Fibroblast of skin of right quadriceps (primary cell): ENCODE measurements at regions not wholly inside any gene's neighbourhood (a gene's known extent, or its start where the extent isn't known, plus 50 kb on each side); places are given as distances from the start of the nearest gene placed in this dataset.

Experiments
- DNase-seq: peaks from one replicate; pipeline ENCODE4 v3.0.0-alpha.2; 2013

DNA sequence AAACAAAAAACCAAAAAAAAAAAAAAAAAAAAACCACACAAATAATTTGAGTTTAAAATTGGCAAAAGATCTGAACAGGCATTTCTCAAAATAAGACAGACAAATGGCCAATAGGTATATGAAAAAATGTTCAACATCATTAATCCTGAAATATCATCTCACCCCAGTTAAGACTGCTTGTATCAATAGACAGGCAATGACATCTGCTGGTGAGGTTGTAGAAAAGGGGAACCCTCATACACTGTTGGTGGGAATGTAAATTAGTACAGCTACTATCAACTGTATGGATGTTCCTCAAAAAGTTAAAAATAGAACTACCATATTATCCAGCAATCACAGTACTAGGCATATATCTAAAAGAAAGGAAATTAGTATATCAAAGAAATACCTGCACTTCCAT, 523.1 kb downstream of the XIRP2 start:
- no peak for DNase-seq

DNA sequence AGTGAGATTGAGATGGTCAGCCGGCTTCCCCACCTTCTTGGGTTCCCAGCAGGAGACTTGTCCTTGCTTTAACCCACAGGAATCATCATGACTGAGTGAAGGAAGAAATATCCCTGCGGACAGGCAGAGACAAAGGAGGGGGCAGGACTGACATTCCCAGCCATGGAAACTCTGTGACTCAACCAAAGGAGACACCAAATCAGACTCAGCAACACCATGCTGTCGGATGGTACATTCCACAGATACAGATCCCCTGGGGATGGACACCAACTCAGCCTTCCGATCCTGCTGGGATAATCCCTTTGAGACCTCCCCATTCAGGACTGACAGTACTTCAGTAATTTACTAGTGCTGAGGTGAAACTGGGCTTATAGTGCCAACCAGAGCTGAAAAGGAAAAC, 518.3 kb downstream of the XIRP2 start:
- peak; percentile 75 for DNase-seq

DNA sequence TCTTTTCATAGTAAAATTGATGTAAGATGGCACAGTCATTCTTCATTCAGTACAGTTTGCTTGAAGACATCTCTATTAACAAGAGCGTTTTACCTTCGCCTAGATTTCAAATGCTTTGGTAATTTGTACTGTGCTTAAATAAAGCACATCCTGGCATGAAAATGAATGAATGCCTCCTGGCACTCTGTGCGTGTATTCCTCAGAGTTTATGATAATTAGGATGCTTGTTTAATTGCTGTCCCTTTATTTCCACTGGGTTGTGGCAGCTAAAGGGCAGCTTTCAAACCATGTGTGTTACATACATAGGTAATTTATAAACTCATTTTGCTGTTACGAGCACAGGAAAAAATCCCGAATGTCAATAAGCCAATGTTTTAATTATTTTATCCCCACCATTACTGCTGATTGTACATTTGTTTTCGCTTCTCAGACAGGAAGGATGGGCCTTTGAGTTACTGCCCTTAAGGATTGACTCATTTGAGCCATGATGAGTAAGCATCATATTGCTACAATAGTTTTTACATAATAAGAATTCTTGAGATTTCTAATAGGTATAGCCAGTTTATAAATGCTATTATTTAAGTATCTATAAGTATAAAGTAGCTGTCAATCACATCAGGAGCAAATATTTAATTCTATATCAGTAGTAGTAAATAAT, 516.5 kb downstream of the XIRP2 start:
- DNase-seq, result peak; percentile 29

DNA sequence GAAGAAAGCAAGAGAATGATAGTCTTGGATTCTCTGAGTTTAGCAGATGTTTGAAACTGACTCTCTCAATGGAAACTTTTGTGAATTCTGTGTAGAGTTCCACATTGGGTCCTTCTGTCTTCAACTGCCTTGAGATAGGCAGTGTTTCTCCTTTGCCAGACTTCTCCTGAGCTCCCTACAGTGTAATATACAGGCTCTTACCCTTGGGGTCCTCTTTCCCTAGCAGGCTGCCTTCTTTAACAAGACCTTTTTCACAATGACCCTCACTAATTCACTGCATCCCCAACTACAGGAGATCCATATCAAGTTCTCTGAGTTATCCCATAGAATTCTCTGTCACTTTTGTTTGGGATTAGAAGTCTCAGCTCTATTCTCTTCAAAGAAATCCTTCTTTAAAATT, 513.0 kb downstream of the XIRP2 start:
- DNase-seq, result no peak

DNA sequence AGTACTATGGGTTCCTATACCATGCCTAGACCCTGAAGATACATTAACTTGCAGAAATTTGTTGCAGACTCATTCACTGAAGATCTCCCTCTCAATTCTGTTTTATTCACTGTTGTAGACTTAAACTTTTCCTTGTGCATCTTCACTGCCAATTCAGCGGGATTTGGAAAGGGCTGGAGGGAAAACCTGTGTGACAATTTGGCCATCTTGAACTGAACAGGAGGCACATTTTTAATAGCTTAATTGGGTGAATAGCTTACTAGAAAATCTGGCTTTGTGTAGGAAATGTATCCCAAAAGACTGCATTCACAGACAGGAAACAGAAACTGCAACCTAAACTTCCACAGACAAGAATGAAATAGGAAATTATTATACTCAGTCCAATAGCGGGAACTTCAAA, 512.3 kb downstream of the XIRP2 start:
- no peak for DNase-seq

DNA sequence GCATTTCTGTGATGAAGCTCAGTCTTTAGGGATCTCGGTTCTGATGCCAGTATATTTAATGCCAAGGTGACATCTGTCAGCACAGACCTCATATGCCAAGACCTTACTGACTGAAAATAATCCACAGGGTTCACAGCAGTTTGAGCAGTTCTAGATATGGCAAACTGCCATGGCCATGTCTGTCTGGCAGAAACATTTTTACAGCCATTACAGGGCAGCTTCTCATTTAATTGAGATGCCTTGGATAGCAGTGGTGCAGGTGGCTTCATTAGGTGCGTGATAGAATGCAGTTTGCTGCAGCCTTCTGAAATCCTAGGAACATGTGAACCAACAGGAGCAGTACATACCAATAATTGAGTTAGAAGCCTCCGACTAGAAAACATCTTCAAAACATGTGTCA, 510.6 kb downstream of the XIRP2 start:
- DNase-seq, result no peak

DNA sequence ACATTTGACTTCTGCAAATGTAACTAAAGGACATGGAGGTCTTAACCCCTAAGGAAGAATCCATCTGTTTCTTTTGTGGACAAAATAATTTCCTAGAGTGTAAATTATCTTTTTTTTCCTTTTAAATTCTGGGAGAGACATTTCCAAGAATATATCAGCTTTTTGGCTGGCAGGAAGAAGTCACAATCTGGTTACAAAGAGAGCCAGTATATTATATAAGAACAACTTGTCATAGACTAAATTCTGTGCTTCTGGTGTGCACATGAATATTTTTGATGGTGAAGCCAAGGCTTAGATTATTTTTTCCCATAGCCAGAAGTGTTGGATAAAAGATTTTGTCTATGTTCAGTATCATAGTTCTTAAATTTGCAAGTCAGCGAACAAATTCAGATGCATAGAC, 500.6 kb downstream of the XIRP2 start:
- no peak for DNase-seq

DNA sequence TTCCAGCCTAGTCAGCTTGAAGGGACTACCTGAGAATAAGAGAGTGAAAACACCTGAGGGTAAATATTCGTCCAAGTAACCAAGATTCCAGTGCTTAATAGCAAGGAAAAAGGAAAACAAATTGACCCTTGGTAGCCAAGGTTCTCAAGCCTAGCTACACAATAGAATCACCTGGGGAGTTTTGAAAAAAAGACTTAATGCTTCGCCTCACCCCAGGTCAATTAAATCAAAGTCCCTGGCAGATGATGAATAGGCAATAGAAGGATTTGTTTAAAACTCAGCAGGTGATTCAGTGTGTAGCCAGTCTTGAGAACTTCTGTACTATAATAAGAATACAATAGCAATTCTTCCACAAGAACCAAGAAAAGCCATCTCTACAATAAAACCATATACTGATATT, 500.2 kb downstream of the XIRP2 start:
- no peak for DNase-seq

DNA sequence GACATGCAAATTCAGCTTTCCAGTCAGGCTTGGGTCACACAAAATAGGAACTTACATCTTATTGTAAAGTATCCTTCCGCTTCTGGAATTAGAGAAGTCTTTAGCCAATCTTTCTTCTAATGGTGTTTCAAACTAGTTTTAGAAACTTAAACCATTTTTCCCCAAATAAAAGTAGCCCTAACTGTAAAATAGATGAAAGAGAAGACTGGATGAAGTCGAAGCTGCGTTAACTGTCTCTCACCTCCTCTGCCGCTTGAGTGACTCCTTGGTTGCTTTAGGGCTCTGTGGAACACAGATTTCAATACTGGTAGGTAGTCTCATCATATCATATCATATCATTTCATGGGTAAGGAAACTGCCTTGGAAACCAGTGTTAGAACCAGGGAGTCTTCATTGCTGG, 498.4 kb downstream of the XIRP2 start:
- DNase-seq, result no peak

DNA sequence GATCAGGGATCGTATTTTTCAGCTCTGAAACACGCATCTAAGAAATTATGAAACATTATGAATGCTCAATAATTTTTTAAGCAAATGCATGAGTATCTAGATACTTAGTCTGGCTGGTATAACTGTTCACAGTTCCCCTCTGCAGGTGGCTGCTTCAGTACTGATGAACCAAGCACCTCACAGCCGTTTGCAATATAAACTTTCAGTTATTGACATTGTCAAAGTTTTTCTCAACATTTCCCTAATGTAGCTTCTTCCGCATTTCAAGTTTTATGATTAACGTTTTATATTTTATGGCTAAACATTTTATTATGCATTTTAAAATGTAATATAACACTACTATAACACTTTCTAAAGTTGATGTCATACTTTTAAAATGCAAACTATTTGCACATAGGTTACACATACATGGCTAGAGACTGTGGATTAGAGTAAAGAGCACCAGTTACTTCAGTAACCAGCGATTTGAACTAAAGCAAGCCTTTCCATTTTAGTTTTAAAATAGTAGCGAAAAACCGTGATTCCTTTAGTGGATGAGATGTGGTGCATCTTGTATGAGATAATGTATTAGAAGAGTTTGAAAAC, 495.4 kb downstream of the XIRP2 start:
- DNase-seq, result no peak

DNA sequence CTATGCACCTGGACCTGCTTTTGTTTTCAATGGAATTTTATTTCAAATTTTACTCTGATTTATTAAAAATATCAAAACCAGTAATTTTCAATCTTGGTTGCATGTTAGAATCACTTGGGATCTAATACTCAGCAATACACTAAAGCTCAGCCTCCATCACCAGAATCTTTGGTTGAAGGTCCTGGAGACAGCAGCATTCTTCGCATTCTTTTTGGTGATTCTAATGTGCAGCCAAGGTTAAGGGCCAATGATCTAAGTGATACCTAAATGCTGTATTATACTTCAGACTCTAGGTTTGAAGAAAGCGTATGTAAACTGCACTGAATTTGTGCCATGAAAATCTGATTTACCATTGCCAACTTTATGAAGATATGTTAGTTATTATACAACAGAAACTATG, 493.1 kb downstream of the XIRP2 start:
- DNase-seq, result no peak

DNA sequence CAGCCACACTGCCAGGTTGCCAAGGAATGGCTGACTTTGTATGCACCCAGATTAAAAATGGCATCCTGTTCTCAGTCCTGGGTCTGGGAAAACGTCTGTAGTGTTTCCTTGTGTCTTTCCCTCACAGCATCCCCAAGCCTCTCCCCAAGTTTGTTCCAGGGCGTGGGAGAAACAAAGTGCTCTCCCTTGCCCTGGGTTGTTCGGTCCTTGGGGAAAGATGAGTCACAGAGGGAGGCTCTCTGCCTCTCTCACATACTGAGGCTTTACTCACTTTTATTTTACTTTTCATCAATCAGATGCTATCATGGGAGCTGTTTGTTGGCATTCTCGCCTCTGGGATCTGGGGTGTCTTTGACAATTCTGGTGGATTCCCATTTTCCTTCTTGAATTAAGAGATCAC, 492.3 kb downstream of the XIRP2 start:
- no peak for DNase-seq

DNA sequence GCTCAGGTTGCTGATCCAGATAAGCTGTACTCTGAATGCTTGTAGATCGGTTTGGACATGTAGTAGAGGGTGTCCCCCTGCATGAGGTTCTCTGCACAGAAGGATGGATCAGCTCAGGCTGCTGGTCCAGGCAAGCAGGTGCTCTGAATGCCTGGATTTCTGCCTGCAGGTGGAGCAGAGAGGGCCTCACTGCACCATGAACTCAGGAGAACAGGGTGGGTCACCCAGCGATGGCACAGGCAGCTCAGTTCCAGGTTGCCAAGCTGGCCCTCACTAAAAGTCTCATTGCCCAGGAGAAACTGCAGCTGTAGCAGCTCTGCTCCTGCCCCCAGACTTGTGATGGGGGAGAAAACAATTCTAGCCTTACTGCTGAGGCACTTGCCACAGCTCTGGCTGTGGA, 491.8 kb downstream of the XIRP2 start:
- DNase-seq, result no peak

DNA sequence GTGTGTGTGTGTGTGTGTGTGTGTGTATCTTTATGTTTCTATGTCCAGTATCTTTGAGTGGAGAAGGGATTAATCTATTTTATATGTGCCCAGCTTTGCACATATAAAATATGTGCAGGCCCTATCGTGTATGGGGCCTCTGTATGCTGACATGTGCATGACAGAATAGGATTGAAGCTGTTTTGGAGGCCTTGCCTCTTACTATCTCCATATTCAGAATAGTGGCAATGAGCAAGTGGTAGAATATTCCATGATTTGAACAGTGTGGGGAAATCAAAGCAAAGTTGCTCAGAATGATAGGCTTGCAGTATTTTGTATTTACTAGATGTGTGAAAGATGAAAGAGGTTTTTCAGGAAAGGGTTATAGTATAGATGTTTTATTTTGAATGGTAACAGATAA, 480.8 kb downstream of the XIRP2 start:
- no peak for DNase-seq

DNA sequence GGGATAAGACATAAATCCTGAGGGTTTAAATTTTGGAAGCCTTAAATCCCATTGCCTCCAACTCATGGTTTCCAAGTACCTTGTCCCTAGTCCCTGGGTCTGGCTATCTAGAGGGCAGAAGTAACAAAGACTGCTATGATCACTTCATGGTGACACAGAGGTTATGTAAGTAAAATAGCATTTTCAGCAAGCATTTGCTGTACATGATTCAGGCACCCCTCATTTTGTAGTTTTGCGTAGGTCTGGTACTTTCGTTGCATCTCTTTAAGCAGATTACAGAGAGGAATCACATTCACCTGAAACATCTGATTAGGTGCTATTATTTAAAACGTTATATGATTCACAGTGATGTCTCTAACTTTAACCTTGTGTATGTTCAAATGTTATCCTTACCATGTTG, 480.1 kb downstream of the XIRP2 start:
- no peak for DNase-seq

DNA sequence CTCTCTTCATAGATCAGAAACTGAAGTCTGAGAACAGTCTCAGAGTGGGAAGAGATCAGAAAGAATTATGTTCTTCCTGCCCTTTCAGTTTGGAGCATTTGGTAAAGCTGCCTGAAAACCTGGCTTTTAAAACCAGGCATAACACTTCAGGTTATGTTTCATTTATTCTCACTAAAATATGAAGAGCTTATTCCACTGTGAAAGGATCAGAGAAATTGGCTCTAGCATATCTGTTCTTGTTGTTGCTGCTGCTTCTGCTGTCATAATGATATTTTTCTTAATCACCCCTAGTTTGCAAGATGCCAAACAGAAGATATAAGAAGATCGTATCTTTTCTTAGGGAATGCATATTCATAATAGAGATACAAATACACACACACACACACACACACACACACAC, 476.9 kb downstream of the XIRP2 start:
- DNase-seq, result no peak

DNA sequence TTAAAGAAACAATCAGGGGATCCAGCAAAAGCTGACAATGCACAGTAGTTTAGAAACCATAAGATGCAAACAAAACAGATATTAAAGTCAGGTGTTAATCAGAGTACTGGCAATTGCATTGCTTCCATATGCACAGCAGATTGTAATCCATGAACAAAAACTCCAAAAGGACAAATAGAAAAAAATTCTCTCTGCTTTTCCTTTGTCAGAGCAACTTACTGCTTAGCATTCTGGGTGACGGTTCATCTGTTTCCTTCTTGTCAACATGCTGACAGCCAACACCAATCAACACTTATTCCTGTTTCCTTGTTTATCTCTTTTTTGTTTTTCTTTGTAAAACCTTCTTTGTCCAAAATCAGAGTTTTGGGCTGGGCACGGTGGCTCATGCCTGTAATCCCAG, 473.1 kb downstream of the XIRP2 start:
- no peak for DNase-seq

DNA sequence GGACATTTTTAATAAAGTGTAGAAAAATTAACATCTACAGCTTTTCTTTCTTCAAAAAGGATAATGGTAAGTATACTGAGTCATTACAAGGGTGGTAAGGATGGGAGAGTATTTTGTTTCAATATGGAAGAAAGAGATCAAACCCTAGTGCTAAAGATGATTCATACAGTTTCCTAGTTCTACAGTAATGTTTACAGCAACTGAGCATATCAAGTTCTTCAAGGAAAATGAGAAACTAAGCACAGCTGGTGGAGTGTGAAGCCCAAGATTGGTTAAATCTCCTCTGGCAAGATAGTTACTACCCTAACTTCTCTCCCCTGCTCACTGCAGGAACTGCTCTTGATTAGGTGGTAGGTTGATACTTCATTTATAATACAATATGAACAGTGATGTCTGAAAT, 467.5 kb downstream of the XIRP2 start:
- no peak for DNase-seq

DNA sequence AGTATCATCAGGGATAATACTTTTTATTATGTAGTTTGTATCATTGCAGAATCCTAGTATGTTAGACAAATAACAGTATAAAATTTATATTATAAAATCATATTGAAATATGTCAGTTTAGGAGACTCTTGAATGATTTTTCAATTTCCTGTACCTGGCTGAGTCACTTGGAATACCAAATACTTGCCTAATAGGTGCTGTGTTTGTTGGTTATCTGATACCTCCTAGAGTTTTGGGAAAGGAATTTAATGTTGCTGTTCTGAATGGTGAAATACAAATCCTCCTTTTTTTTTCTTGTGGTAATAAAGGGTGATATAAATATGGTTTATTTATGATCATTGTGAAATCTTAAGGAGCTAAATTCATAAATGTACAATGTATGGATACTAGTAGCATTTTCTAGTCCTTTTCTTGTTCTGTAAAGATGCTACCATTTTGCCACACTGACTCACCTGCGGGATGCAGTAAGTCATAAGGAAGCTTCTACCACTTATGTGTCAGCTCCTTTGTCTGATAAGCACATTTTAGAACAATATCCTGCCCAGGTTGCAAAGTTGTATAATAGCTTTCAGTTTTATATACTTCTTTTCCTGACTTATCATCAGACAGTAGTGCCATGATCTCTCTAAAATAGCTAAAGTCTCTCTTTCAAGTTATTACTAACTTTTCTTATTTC, 465.5 kb downstream of the XIRP2 start:
- DNase-seq, result no peak

DNA sequence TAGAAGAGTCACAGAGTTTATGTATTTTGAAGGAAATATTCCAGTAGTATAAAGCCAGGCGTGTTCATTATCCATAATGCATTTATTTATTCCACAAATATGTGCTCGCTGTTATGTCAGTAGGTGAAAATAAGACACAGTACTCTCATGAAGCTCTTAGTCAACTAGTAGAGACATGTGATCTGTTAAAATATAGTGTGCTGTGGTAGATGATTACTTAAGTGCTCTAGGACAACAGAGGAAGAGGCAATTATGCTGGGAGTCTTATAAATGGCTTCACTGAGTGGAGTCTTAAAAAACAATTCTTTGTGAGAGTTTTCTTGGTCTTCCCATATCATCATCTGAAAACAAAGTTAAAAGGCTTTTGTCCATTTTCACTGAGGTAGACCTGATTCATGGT, 457.3 kb downstream of the XIRP2 start:
- DNase-seq, result no peak

DNA sequence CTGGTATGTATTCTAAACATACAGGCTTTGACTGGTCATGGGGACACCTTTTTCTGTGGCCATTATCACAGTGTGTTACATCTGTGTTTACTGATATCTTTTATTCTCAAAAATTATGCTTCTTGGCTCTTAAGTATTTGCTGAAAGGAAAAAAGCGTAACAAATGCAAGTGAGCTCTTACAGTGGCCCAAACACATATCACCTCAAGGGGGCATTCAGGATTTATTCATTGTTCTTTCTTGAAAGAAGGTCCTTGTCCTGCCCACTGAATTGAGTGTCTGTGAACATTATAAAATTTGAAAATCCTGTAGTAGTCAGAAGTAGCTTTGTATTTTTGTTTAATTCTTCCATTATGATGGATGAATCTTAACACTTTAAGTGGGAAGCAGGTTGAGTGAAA, 454.5 kb downstream of the XIRP2 start:
- no peak for DNase-seq

DNA sequence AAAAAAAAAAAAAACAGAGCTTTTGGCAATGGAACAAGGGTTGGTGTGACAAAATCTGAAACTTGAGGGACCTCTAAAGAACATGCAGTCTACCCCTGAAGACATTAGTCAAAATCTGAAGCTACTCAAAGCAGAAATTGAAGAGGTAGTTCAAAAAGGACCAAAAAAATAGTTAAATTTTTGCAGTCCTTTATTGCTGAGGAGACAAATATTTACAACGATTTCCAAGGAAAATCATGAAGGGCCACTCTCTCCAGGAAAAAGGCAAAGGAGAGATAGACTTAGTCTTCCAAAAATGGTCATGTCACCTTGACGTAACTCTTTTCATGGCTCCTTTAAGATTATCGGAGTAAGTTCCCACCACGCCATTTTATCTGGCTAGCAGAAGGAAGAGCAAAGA, 452.0 kb downstream of the XIRP2 start:
- DNase-seq, result no peak

DNA sequence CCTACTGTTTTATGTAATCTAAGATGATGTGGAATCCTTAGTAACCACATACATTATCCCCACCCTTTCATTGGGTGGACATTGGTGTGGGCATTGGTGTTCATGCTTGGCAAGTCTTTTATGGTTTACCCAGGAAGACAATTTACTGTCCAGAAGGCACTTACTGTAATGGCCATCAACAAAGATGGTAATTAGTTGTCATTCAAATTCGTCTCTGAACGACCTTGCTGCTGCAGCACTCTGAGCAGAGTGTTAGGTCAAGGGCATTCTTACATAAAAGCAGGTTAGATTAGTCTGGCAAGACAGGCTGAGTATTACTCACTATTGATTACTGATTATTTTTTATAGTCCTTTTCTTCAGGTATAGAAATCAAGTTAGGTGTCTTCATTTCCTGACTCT, 447.9 kb downstream of the XIRP2 start:
- no peak for DNase-seq

DNA sequence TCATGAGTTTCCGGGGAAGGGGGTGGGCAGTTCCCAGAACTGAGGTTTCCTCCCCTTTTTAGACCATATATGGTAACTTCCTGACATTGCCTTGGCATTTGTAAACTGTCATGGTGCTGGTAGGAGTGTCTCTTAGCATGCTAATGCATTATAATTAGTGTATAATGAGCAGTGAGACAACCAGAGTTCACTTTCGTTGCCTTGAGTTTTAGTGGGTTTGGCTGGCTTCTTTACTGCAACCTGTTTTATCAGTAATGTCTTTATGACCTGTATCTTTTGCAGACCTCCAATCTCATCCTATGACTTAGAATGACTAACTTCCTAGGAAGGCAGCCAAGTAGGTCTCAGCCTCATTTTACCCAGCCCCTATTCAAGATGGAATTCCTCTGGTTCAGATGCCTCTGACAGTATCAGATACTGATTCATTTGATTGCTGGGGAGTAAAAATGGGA, 447.3 kb downstream of the XIRP2 start:
- peak; percentile 32 for DNase-seq
